ELF-1 (cell line): ENCODE measurements at regions not wholly inside any gene's neighbourhood (a gene's known extent, or its start where the extent isn't known, plus 50 kb on each side); places are given as distances from the start of the nearest gene placed in this dataset.
A peak's percentile ranks its signal among the peaks of the same experiment; 100 is the strongest.

Source experiments
- DNase-seq: peaks from one replicate; pipeline ENCODE4 v3.0.0-alpha.2; 2016; ENCODE audit warnings: low read depth, low spot score

DNA sequence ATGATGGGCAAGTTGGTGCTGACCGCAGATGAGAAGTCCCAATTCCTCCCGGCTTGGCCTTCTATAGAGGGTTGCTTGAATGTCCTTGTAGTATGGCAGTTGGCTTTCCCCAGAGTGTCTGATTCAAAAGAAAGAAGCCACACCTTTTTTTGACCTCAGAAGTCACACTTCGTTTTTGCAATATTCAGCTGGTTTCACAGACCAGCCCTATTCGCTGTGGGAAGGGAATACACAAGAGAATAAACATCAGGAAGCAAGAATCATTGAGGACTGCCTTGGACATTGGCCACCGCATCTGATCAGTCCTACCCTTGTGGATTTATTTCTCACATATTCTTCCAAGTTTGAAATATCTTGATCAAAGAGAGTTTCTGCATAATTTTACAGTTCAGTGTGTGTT is 228.6 kb upstream of the SUCLG2 start:
- DNase-seq, result no peak

DNA sequence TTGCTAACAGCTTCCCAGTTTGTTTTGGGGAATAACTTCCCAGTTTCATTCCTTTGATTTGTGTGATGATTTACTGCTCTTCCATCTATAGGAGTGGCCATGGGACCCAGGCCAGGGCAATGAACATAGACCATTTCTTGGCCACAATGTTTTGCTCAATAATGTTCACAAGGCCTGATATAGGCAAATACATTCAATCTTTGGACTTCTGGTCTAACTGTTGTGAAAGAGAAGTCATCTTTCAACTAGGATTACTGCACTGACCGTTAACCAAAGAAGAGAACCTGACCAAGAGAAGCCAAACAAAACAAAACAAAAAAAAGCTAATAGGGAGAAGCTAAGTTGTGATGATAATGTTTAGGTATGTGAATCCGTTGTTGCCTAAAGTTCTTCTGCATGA is 221.8 kb upstream of the SUCLG2 start:
- no peak for DNase-seq

DNA sequence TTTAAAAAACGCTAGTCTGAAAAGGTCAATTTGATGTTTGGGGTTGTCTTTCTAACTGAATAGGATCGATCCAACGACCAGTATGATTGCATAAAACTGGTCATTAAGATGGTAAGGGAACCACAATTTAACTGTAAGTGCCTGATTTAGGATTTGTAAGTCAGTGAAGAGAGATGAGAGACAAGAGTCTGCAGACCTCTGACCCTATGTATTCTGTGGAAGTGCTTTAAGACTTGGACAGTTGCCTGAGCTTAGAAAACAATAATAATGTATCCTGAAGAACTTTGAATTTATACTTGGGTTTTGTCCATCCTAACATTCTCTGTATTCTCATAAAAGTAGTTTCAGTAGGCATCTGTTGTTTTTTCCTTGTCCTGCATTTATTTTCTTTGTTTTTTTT is 221.4 kb upstream of the SUCLG2 start:
- DNase-seq, result no peak

DNA sequence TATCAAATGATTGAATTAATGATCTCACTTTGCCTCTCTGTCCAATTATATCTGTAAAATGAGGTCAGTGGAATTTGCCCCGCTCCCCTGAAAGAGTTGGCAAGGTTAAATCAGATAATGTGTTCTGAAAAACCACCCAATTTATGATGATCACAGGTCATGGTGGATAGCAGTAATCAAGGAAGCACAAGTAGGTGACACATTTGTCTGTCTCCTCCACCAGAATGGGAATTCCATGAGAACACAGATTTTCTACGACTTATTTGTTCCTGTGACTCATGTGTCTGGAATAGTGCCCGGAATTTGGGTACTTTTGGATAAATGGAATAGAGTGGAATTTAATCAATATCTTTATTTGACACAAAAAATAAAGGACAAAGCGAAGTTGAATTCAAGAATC is 220.9 kb upstream of the SUCLG2 start:
- no peak for DNase-seq

DNA sequence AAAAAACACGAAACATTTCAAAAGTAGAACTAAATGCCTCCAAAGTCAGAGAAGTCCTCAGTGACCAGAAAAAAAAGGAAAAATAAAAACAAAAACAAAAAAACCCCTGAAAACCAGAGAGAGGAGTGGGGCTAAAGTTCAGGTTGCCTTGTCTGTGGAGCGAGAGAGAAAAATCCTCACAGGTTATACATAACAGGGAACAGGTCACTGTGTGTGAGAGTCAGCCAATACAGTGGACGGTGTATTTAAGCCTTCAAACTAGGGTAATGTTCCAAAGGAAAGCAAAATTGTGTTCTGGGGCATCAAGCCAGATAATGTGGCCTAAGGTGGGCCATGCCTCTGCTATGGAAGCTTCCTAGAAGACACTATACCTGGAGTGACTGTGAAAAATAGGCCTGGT is 216.1 kb upstream of the SUCLG2 start:
- no peak for DNase-seq

DNA sequence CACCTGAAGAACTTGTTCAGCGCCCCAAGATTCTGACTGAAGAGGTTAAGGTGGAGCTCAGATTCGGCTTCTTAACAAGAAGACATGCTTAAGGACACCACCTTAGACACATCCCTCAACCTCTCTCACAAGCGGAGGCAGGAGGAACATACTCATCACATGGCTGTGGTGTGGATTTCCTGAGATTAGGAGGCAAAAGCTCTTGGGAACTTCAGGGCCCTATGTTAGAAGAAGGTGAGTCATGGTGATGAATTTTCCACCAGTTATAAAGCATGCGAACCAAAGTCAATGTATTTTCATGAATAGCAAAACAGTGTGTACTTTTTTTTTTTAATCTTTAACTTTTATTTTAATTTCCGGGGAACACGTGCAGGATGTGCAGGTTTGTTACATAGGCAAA is 212.2 kb upstream of the SUCLG2 start:
- no peak for DNase-seq

DNA sequence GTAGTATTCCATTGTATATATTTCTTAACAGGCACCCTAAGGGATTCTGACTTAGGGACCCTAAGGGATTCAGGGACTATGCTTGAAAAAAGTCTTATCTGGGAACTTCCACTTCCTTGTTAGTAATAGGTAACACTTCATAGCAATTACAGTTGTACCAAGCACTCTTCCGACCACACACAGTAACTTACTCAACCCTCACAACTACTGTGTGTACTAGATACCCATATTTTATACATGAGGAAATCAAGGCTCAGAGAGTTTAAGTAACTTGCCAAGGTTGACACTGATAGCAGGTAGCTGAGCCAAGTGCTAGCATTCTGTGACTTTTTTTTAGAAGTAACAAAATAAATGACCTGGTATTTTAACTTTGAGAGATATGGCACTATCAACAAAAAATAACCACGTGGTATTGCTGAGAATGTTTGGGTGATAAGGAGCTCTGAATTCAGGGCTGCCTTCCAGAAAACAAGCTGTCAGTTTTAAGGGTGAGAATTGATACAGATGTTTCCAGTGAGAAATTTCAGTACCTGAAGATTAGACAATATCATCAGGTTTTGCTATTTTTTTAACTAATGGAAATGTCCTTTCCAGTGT is 210.3 kb upstream of the SUCLG2 start:
- no peak for DNase-seq

DNA sequence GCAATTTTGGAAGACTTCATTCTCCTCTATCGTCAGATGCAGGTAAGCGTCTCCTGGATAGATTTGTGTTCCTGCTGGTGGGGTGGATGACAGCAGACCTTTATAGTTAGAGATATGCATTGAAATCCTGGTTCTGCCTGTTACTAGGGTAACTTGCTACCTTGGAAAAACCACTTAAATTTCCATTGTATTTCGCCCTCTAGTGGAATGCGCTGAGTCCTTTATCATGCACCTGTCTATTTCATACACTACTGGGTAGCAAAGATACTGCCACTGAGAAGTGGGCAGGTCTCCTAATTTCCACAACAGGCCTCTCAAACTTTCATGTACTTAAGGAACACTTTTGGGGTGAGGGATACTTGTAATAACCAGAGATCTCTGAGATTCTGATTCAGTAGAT is 209.5 kb upstream of the SUCLG2 start:
- peak; percentile 2 for DNase-seq

DNA sequence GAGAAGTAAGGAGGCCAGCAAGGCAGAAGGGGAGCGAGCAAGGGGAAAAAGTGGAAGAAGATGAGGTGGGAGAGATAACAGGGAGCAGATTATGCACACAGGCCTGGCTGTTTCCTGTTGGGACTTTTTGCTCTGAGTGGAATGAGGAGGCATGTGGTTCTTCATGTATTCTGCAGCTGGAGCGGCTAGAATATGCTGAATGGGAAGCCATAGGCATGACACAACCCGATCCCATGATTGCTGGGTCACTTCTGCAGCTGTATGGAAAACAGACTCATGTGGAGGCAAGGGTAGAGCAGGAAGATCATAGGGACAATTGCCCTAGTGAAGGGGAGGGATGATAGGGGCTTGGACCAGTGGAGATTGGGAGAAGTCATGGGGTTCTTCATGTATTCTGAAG is 206.0 kb upstream of the SUCLG2 start:
- DNase-seq, result no peak

DNA sequence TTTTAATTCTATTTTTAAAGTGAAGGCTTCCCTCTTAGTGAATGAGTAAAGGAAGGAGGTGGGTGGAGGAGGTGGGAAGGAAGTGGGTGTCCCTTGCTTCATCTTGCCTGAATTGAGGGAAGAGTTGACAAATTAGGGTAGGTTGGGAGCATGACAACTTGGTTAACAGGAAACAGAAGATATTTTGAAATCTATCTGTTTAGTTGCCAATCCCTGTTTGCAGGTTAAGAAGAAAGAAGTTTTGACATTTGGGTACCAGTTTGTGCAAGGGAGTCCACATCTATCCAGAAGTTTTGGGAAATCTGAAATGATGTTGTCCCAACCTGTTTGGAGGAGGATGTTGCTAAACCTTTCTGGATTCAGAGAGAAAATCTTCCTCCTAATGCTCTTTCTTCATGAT is 204.1 kb upstream of the SUCLG2 start:
- no peak for DNase-seq

DNA sequence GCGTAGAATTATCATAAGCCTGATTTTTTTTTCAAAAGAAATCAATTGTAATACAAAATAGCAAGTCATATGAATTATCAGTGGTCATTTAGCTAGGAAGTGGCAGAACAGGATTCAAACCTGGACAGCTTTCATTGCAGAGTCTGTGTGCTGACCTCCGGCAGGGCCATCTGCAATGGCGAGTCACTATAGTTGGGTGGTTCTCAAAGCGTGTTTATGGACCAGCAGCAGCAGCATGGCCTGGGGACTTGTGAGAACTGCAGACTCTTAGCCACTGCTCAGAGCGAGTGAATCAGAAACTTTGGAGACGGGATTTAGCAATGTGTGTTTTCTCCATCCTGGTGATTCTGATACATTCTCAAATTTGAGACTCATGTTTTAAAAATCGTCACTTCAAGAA is 202.3 kb upstream of the SUCLG2 start:
- DNase-seq, result no peak

DNA sequence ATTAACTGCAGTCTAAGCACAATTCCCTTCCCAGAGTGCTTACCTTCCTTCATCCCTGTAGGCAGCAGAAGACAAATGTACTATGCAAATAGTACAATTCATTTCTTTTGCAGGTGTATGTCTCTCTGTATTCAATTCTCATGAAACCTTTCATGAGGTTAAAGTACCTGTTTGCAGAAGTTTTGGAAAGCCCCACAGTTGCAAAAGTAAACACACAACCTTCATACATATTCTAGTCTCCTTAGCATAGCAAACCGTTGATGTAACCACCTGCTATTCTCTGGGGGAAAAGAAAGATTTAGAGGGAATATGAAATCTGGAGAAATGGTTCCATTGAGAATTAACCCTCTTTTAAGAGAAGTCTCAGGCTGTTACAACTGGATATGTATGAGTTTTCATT is 200.3 kb upstream of the SUCLG2 start:
- no peak for DNase-seq

DNA sequence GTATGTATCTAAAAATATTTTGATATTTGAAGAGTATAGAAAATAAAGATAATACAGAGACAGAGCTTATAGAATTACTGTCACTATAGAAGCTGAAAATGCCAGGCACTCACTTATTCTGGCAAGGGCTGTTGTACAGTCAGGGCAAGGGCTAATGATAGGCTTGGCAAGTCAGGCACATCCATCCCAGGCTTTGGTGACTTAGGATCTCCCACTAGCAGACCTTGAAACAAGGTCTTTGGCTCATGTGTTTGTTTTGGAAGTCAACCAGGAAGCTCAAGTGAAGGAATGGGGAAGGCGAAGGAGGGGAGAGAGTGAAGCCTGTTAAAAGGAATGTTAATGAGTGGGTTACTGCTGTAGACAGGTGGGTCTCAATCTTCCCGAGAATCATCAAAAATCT is 199.1 kb upstream of the SUCLG2 start:
- DNase-seq, result no peak

DNA sequence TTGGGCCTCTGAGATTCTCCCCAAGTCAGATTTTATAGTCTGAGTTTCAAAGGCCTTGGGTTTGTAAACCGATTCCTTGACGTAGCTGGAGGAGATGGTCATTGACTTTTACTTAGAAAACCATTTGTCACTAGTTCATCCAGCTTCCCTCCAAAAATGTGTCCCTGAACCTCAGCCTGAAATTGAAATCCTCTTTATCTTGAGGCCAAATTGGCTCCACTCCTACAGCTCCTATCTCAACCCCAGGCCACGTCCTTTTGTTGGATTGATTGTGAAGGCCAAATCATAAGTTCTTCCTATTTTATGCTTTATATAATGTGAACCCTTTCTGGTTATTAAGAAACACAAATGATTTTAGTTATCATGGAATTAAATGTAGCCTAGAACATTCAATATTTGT is 193.9 kb upstream of the SUCLG2 start:
- DNase-seq, result no peak

DNA sequence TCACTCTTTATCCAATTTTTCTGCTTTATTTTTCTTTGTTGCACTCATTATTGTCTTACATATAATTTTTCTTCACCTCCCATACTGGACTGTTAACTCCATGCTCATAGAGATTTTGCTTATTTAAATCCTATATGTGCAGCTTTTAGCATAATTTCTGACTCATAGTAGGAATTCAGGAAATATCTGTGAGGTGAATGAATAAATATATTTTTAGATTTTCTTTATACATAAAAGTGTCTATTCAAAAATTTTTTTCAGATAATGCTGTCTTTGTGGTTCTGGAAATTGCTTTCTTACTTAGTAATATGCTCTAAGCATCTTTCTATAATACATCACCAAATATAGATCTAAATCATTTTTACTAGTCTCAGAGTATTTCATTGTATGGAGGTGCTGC is 191.8 kb upstream of the SUCLG2 start:
- DNase-seq, result no peak

DNA sequence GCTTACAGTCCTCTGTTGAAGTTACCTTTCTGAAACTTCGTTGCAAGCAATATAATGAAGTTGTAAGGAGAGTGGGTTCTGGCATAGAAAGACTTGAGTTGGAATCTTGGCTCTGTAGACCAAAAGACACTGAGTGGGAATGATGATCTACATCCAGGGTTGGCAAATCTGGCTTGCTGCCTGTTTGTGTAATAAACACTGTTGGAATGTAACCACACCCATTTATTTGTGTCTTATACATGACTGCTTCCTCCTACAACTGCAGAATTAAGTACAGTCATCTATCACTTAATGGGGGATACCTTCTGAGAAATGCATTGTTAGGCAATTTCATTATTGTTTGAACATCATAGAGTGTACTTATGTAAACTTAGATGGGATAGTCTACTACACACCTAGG is 178.4 kb upstream of the SUCLG2 start:
- DNase-seq, result no peak

DNA sequence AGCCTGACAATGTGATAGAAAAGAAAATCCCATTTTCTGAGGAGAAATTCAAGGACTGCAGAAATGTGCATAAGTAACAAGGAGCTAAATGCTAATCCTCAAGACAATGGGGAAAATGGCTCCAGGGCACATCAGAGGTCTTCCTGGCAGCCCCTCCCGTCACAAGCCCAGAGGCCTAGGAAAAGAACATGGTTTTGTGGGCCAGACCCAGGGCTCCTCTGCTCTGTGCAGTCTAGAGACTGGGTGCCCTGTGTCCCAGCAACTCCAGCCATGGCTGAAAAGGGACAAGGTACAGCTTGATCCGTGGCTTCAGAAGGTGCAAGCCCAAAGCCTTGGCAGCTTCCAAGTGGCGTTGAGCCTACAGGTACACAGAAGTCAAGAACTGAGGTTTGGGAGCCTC is 176.8 kb upstream of the SUCLG2 start:
- peak; percentile 37 for DNase-seq

DNA sequence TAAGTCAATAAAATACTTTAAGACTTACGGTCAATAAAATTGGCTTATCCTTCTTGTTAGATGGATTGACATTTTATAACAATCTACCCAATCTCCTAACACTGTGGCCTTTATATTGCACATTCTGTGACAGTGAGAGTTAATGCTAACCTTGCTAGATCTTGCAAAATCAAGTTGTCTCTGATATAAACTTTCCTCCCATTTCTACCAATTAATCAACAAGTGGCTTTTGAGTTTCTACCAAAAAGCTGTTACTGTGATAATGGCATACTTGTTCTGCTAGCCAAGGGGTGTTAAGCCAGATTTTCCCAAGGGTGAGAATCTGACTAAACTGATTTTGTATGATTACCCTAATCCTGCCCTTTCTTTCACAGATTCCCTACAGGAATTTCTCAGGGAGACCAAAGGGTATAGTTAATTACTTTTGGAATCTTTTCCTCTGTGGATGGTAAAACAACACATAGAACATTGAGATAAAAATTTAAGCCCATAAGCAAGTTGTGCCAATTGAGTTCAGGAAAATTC is 174.1 kb upstream of the SUCLG2 start:
- DNase-seq, result no peak

DNA sequence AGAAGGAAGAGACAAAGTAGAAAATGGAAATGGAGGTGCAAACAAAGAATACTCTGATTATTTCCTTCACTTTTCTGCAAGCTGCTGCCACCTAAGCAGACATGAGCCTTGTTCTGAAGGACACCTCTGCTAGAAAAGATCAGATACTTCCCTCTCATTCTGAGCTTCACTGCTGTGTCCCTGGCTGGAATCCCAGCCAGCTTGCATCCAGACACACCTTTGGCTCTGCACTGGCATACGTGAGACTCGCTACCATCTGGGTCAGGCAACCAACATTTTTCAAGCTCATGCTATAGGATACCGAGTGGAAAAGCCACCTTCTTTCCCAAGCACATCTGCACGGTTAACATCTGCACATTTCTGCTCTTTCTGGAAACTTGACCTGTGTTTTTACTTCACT is 166.7 kb upstream of the SUCLG2 start:
- DNase-seq, result no peak

DNA sequence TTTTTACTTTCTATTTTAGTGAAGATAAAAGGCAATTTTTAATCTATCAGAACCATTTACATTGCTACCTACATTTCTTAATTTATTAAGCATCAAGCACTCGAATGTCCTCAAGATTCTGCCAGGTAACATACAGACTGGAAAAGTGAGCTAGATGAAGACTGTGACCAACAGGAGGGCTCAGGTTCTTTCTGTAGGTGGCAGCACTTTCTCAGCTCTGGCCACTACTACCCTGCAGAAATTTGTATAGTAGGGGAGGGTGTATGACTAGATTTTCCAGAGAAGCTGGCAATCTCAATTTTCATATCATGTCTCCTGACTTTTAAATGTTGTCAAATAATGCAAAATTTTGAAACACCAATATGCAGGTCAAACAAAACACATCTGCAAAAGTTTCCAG is 165.0 kb upstream of the SUCLG2 start:
- DNase-seq, result no peak

DNA sequence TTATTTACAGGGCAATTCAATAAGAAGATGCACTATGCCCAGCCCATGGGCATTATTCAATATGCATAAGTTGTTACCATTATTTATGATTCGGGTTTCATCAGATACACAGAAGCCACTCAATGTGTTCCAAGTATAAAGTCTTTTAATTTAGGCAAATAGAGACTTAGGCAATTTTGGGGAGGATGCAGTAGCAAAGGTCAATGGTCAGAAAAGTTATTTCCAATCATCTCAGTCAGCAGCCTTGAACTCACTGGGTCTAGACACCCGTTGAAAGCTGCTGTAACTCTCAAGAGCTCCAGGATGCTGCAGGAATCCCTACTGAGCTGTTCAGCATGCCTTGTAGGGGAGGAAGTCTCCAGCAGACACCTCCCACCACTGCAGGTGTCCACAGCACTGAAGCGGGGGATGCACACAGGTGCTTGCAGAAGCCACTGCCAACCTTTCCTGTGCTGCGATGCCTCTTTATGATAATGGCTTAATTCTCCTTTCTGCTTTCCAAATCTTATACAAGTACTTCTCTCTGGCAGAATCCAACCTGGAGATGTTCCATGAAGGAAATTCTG is 155.0 kb upstream of the SUCLG2 start:
- no peak for DNase-seq

DNA sequence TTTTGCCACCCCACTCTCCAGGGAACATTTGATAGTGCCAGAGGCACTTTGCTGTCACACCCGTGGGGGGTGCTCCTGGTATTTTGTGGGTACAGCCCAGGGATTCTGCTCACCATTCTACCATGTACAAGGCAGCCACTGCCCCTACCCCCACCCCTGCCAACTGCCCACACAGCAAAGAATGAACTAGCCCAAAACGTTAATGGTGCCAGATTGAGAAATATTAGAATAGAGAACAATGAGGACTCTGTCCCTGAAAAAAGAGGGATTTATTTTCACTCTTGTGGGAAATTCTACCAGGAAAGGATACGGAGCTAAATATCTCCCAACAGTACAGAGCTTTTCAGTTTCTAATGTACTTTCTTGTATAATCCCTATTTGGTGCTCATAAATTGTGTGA is 154.5 kb upstream of the SUCLG2 start:
- no peak for DNase-seq

DNA sequence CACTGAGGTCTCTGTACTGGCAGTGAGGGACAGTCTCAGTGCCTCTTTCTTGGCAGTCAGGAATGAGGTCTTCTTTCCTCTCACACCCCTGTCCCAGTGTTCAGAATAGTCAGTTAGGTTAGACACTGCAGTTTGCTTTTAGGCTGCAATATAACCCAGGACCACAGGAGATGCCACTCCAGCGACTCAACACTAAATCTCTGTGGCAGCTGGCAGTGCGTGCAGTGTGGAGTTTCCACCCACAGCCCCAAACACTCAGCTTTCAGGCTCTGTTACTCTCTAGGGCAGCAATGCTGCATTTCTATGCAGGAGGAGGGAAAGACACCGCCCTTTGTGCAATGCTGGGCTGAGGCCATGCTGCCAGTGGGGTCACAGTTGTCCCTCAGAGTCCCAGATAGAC is 150.2 kb upstream of the SUCLG2 start:
- no peak for DNase-seq

DNA sequence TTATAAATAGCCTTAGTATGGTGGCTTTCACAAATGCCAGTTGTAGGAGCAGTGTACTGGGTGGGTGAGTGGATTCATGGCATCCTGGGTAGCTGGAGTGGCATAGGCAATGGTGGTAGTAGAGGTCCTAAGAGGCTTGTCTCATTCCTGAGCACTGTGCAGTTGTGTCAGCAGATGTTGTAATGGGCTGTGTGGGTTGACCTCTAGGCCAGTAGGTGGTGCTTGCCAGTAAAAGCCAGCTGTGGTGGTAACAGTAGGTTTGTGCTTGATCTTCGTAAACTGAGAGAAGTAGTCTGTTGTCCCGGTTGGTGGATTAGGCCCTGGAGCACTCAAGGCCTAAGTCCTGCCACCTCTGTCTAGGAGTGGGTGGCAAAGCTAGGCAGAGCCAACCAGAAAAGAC is 149.7 kb upstream of the SUCLG2 start:
- no peak for DNase-seq
